HG03558 (cell line): ENCODE measurements at regions not wholly inside any gene's neighbourhood (a gene's known extent, or its start where the extent isn't known, plus 50 kb on each side); places are given as distances from the start of the nearest gene placed in this dataset.
"Not testable (repeated sequence)": the region's sequence is repeated elsewhere in the genome, so short reads cannot be mapped to it uniquely, and the experiment has no call there.

Experiments used
- ATAC-seq: cut with Tn5 transposase; IDR thresholded peaks from one replicate; pipeline ENCODE4 v1.9.1; 2021; ENCODE audit warnings: moderate number of reproducible peaks; ENCODE audit not compliant: unreplicated experiment; ENCODE audit errors: extremely low read depth

DNA sequence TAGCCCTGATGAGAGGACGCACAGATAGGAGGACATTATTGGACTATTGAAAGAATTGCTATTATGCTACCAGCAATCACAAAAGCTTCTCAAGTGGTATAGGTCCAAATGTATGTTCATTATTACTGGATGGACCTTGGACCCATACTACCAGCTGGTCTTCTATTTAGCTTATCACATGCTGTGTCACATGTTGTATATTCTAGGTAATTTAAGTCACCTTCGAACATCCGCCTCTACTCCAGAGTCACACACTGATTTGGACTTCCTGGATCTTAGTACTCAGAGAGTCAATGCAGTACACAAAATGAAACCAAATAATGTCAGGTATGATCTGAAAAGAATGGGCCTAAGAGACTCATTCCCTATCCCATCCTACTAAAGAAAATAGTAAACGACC, 534.0 kb upstream of the API5 start:
- ATAC-seq: no peak

GRCh38 chr11:42778193-42778592, 533.6 kb upstream of the API5 start:
- ATAC-seq: no peak

DNA sequence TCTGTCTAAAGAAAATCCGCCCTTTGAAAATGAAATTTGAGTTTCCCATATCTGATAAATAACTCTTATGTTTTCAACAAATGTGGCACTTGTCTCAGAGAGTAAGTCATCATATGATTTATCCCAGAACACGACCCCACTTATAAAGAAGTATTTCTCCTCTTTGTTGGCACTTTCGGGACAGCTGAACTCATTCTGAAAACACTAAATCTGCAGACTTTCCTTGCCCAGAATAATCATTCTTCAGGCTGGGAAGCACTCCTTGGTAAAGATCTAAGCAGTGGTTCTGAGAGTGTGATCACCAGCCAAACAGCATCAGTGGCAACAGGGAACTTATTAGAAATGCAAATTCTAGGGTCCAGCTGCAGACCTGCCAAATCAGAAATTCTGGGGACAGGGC, 532.2 kb upstream of the API5 start:
- no peak for ATAC-seq

GRCh38 chr11:42786981-42787380, 524.8 kb upstream of the API5 start:
- no peak for ATAC-seq

DNA sequence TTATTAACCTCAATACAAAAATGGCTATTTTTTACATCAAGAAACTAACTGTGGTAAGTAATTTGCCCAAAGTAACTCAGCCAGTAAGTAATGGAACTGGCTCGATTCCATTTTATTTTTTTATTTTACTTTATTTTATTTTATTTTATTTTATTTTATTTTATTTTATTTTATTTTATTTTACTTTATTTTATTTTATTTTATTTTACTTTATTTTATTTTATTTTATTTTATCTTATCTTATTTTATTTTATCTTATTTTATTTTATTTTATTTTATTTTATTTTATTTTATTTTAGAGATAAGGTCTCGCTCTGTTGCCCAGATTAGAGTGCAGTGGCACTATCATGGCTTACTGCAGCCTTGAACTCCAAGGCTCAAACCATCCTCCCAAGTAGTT, 516.3 kb upstream of the API5 start:
- ATAC-seq: not testable (repeated sequence)

DNA sequence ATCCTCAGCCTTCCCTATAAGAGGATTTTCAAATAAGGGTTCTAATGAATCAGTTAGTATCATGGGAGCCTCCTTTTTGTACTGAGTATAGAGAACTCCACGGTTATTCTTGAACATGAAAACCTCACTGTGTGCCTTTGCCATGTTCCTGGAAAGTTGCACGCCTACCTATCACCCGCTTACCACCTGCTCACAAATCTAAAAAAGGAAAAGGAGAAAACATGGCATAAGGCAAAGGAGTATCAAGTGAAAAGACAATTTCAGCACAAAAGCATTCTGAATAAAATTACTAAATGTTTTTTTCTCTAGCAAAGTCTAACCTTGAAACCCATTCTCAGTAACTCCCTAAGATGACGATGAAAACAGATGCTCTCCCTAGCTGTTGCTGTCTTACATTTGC, 511.8 kb upstream of the API5 start:
- no peak for ATAC-seq

- no peak for ATAC-seq
Measured at GRCh38 chr11:42802201-42802899, 509.4 kb upstream of the API5 start.

DNA sequence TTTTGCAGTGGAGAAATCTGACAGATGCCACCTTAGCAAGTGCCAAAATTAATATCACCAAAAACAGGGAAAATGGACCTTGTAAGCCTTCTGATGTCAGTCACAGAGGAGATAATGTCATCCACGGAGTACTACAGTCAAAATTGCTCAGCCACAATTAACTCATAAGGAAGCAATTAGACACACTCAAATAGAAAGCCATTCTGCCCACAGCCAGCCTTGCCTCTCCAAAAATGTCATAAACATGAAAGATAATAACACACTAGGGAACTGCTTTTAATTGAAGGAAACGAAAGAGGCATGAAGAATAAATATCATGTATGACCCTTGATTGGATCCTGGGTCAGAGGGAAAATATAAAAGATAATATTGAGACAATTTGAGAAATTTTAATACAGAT, 505.6 kb upstream of the API5 start:
- no peak for ATAC-seq

DNA sequence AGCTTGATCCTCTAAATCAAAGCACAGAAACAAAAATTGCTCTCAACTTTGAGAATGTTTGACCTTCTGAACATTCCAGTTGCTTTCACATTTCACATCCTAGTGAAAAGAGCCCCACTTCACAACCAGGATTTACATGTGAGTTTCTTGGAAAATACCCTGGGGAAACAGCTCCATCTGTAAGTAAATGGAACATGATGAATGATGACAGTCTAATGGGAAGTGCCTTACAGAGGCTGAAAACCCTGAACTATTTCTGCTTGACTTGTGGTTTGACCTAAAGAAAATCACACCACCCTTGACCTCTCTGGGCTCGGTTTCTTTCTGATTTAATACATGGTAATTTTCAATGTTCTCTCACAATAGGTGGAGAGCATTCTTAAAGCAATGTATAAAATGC, 499.4 kb upstream of the API5 start:
- ATAC-seq: no peak

GRCh38 chr11:42812960-42813359, 498.8 kb upstream of the API5 start:
- ATAC-seq: no peak

DNA sequence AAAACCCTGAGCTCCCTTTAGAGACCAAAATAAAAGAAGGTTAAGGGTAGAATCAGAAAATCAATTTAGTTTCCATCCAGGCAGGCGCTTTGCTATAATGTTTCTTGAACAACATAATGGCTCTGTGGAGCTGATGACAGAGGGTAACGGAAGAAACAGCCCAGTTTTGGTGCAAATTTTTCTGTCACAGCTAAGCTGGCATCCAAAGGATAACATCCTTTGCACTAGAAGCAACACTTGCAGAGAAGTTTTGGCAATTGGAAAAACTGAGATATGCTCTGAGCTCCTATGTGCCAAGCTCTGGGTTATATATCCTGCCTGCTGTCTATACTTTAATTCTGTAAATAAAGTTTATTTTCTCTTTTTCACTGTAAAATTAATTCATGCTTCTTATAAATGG, 495.3 kb upstream of the API5 start:
- ATAC-seq: no peak

- ATAC-seq: no peak
Measured at GRCh38 chr11:42819126-42819525, 492.7 kb upstream of the API5 start.

GRCh38 chr11:42822188-42822587, 489.6 kb upstream of the API5 start:
- not testable (repeated sequence) for ATAC-seq

GRCh38 chr11:42823546-42823945, 488.2 kb upstream of the API5 start:
- no peak for ATAC-seq

- no peak for ATAC-seq
Measured at GRCh38 chr11:42824067-42824466, 487.7 kb upstream of the API5 start.

DNA sequence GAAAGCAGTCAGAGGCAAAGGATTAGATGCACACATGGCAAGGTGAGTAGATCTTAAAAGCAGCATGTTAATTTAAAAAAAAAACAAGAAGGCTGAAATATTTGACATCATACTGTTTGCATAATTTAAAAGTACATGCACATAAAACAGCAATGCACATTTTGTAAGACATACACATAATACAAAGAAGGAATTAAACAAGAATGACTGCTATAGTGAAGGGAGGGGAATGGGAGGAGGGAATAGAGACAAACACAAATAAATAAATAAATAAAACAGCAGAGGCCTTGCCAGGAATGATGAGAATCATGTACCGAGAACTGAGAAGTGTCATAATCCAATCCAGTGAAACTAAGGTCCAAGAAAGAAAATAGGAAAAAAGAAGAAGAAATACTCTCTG, 486.2 kb upstream of the API5 start:
- ATAC-seq: no peak

GRCh38 chr11:42827845-42828244, 484.0 kb upstream of the API5 start:
- no peak for ATAC-seq

DNA sequence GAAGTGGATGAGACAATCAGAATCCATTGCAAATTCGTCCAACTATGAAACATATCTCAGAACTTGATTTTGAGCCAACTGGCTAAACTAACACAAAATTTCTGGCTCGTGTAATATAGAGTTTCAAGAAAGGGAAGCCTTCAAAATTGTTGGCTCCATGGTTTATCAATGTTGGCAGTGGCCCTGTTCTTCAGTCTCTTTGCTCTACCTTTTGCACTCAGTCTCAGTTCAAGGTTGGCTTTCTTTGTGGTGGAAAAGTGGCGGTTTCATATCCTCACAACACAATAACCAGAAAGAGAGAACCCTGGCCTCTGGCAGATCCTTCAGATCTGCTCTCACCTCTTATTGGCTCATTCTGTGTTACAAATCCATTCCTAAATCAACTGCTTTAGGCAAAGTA, 473.8 kb upstream of the API5 start:
- no peak for ATAC-seq

- ATAC-seq: no peak
Measured at GRCh38 chr11:42840176-42840829, 471.5 kb upstream of the API5 start.

DNA sequence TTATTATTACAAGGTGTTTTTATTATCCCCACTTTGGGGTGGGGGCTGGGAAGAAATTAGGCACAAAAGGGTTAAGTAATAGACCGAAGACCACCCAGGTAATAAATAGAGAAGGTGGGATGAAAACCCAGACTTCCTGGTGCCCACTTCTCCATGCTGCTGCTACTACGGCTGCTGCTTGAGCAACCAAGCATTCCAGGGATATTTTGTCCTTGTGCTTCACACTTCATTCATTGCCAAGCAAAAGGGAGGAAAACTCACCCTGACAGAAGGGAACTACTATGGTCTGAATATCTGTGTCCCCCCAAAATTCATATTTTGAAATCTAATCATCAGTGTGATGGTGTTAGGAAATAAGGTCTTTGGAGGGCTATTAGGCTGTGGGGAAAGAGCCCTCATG, 470.9 kb upstream of the API5 start:
- no peak for ATAC-seq

- no peak for ATAC-seq
Measured at GRCh38 chr11:42841556-42841955, 470.2 kb upstream of the API5 start.

GRCh38 chr11:42849362-42849761, 462.4 kb upstream of the API5 start:
- no peak for ATAC-seq
